ENCODE measurements at regions not wholly inside any gene's neighbourhood (a gene's known extent, or its start where the extent isn't known, plus 50 kb on each side); places are given as distances from the start of the nearest gene placed in this dataset.

GRCh38 chr14:71432334-71433110 is 499.7 kb upstream of the RGS6 start:
- H3K4me1 ChIP-seq (ENCODE audit: insufficient read depth, low read length), result no peaks in the 10 kb centered on the region; the same call in 1 of the 2 replicates
- DNase-seq, result no peak
- H3K27ac Mint-ChIP-seq, result peak overlapping the region in 2 of 3 experiments; percentile 26 to 85; a peak in 3 of 7 replicates
- H3K27ac ChIP-seq (ENCODE audit: insufficient read length, low read depth, low read length), result no peak overlapping the region
- H3K79me1 ChIP-seq (ENCODE audit: insufficient read depth, low read depth, low read length, poor library complexity, severe bottlenecking), result peaks cover 6% of the 10 kb centered on the region
- H4K20me1 ChIP-seq (ENCODE audit: control insufficient read depth, insufficient read depth, insufficient read length), result no peaks in the 10 kb centered on the region
- no CpG with 5 or more reads among the region's 3 CpGs for WGBS (ENCODE audit: extremely low coverage, insufficient read length, low lambda C conversion rate)
- H3T11ph ChIP-seq (ENCODE audit: low read length), result no peak overlapping the region
- H3K27me3 Mint-ChIP-seq (ENCODE audit: low read depth), result no peaks in the 10 kb centered on the region
- no peak overlapping the region for H2BK12ac ChIP-seq (ENCODE audit: insufficient read length, low read depth, low read length)
- no peak overlapping the region for H3K9ac ChIP-seq (ENCODE audit: extremely low read depth, insufficient read length, low read length)
- no peak overlapping the region for H2BK15ac ChIP-seq (ENCODE audit: low read depth, low read length)
- no peak overlapping the region for H4K8ac ChIP-seq (replicated peaks; ENCODE audit: insufficient read length, low read depth, low read length)
- H2BK5ac ChIP-seq (ENCODE audit: insufficient read length, low read length), result no peak overlapping the region
- H2AFZ ChIP-seq (ENCODE audit: low read length), result no peak overlapping the region
- no peak overlapping the region for H3K56ac ChIP-seq (ENCODE audit: insufficient read length, low read depth, low read length)
- no peak overlapping the region for H3K4ac ChIP-seq (ENCODE audit: low read depth, low read length)
- no peak overlapping the region for H4K91ac ChIP-seq (ENCODE audit: insufficient read length, low read depth, low read length)
- no peak overlapping the region for H3K4me3 Mint-ChIP-seq
- H3K27me3 ChIP-seq (ENCODE audit: insufficient read depth, low read length), result no peaks in the 10 kb centered on the region
- H3K4me1 Mint-ChIP-seq, result peaks cover 37 to 53% of the 10 kb centered on the region in 2 experiments
- H3K36me3 Mint-ChIP-seq (ENCODE audit: insufficient read depth in 1 of 3, low read depth in 3 of 3), result peaks cover 7 to 12% (median 12%) of the 10 kb centered on the region in 3 experiments
- no peak overlapping the region for H2BK20ac ChIP-seq (ENCODE audit: low read depth, low read length, poor library complexity, severe bottlenecking)
- no peak overlapping the region for H2BK120ac ChIP-seq (ENCODE audit: low read depth, low read length, poor library complexity, severe bottlenecking)
- no peak overlapping the region for H3K4me2 ChIP-seq (ENCODE audit: insufficient read depth, insufficient read length, low read length)
- no peak overlapping the region for H3K18ac ChIP-seq (ENCODE audit: insufficient read length, low read depth, low read length)
- no peak overlapping the region for H2AK5ac ChIP-seq (ENCODE audit: insufficient read length, low read length)
- no peak overlapping the region for H3K14ac ChIP-seq (ENCODE audit: insufficient read depth, low read length)
- H4K5ac ChIP-seq (ENCODE audit: insufficient read length, low read depth, low read length), result no peak overlapping the region
- no peaks in the 10 kb centered on the region for H3K23me2 ChIP-seq (ENCODE audit: insufficient read length, low read depth, low read length, poor library complexity, severe bottlenecking)
- peaks cover 3% of the 10 kb centered on the region in 2 experiments for H3K9me3 Mint-ChIP-seq
- TF ChIP-seq CTCF (conservative IDR thresholded peaks at IDR 0.05), result no peak
- no peaks in the 10 kb centered on the region; the same call in 1 of the 2 replicates for H3K79me2 ChIP-seq (ENCODE audit: insufficient read depth, low read length)
- H3K23ac ChIP-seq (ENCODE audit: insufficient read length, low read depth, low read length), result no peak overlapping the region
- H3K9me3 ChIP-seq (ENCODE audit: control insufficient read depth, low read depth, low read length), result no peaks in the 10 kb centered on the region
